ENCODE measurements at regions not wholly inside any gene's neighbourhood (a gene's known extent, or its start where the extent isn't known, plus 50 kb on each side); places are given as distances from the start of the nearest gene placed in this dataset.

- no peak overlapping the region for H3K4me3 ChIP-seq (ENCODE audit: low read length)
- no peak overlapping the region for H3K4me2 ChIP-seq (ENCODE audit: low read length)
- H3K36me3 ChIP-seq (replicated peaks; ENCODE audit: low read depth, low read length): no peaks in the 10 kb centered on the region
- H2AFZ ChIP-seq (ENCODE audit: low read depth, low read length): no peak overlapping the region
- no peak overlapping the region for H3K9ac ChIP-seq (ENCODE audit: low read length)
- H3K9me3 ChIP-seq (ENCODE audit: insufficient read depth, low read length): no peaks in the 10 kb centered on the region
- no peak overlapping the region for H3K27ac ChIP-seq (ENCODE audit: low read length)
- H3K79me2 ChIP-seq (ENCODE audit: low read length): no peaks in the 10 kb centered on the region
- H4K20me1 ChIP-seq (ENCODE audit: insufficient read depth, low read length): no peaks in the 10 kb centered on the region
- H3K27me3 ChIP-seq (ENCODE audit: low read depth, low read length): peaks cover 10% of the 10 kb centered on the region; the same call in 1 of the 2 replicates
- TF ChIP-seq EZH2phosphoT487 (IDR thresholded peaks at IDR 0.05; ENCODE audit: low read depth) (no peak), CTCF (IDR thresholded peaks at IDR 0.05; ENCODE audit: low read depth, low read length) (no peak)
- peaks cover 9% of the 10 kb centered on the region for H3K4me1 ChIP-seq (ENCODE audit: low read length)
These were observed 606.0 kb downstream of the BUD13 start for GRCh38 chr11:116166573-116167465.

DNA sequence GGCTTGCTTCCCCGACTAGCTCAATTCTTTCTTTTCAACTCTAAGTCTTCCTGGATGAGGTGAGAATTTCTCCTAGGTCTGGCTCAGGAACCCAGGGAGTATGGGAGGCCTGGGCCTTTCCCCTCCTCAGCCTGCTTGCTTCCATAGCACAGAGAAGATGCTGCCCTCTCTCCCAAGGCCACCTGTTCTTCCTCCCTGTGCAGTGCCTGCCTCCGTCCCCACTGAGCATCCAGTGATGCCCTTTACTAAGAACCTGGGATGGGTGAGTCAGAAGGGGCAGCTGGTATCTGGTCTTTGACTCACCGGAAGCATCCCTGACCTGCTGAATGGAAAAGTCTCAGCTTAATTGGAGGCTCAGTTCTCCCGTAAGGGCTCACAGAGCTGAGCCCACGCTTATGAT, 607.9 kb downstream of the BUD13 start:
- Histone ChIP-seq H4K20me1 (ENCODE audit: insufficient read depth, low read length) (no peaks in the 10 kb centered on the region), H3K36me3 (replicated peaks; ENCODE audit: low read depth, low read length) (no peaks in the 10 kb centered on the region), H3K27ac (ENCODE audit: low read length) (no peak overlapping the region), H3K4me1 (ENCODE audit: low read length) (peaks cover 14% of the 10 kb centered on the region), H3K79me2 (ENCODE audit: low read length) (no peaks in the 10 kb centered on the region), H3K9ac (ENCODE audit: low read length) (no peak overlapping the region), H3K27me3 (ENCODE audit: low read depth, low read length) (peaks cover 10% of the 10 kb centered on the region; the same call in 1 of the 2 replicates), H2AFZ (ENCODE audit: low read depth, low read length) (no peak overlapping the region), H3K9me3 (ENCODE audit: insufficient read depth, low read length) (no peaks in the 10 kb centered on the region), H3K4me3 (ENCODE audit: low read length) (no peak overlapping the region), H3K4me2 (ENCODE audit: low read length) (no peak overlapping the region)
- TF ChIP-seq CTCF (IDR thresholded peaks at IDR 0.05; ENCODE audit: low read depth, low read length) (no peak), EZH2phosphoT487 (IDR thresholded peaks at IDR 0.05; ENCODE audit: low read depth) (no peak)

- peaks cover 14% of the 10 kb centered on the region for H3K4me1 ChIP-seq (ENCODE audit: low read length)
- no peaks in the 10 kb centered on the region for H3K36me3 ChIP-seq (replicated peaks; ENCODE audit: low read depth, low read length)
- H4K20me1 ChIP-seq (ENCODE audit: insufficient read depth, low read length): no peaks in the 10 kb centered on the region
- peaks cover 10% of the 10 kb centered on the region; the same call in 1 of the 2 replicates for H3K27me3 ChIP-seq (ENCODE audit: low read depth, low read length)
- H3K4me3 ChIP-seq (ENCODE audit: low read length): no peak overlapping the region
- no peak overlapping the region for H2AFZ ChIP-seq (ENCODE audit: low read depth, low read length)
- no peak for TF ChIP-seq EZH2phosphoT487 (IDR thresholded peaks at IDR 0.05; ENCODE audit: low read depth)
- TF ChIP-seq CTCF (IDR thresholded peaks at IDR 0.05; ENCODE audit: low read depth, low read length): no peak
- no peaks in the 10 kb centered on the region for H3K9me3 ChIP-seq (ENCODE audit: insufficient read depth, low read length)
- H3K27ac ChIP-seq (ENCODE audit: low read length): no peak overlapping the region
- H3K9ac ChIP-seq (ENCODE audit: low read length): no peak overlapping the region
- H3K4me2 ChIP-seq (ENCODE audit: low read length): no peak overlapping the region
- no peaks in the 10 kb centered on the region for H3K79me2 ChIP-seq (ENCODE audit: low read length)
These were observed 609.9 kb downstream of the BUD13 start for GRCh38 chr11:116162886-116163230.

DNA sequence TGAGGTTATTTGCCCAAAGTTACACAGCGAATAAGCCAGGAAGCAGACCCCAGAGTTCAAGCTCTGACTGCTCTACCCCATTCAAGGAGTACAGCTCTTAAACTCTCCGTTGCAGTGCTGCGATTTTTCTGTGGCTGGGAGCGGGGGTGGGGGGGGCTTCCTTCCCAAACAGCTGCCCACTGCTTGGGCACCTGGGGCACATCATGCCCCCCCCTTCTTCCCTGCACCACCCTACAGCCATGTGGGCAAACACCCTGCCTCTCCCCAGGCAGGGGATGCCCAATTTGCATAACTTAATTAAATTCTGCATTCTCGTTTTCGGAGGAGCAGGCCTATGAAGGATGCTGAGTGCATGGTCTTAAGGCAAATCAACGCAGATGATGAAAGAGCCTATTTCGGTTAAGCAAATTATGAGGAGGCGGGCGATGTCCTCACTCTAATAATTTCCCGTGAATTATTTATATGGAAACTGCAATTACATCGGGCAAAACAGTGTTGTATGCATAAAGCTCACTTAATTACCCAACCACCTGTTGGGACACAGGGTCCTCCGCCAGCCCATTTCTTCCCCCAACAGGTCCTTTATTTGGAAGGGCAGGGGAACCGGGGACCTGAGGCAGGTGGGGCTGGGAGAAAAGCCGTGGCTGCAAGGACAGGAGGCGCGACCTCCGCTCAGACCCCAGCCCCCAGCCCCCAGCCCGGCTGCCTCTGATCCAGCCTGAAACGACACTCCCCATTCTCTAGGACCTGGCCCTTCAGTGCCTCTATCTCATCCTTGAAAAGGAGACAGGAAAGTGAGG, 610.5 kb downstream of the BUD13 start:
- TF ChIP-seq CTCF (IDR thresholded peaks at IDR 0.05; ENCODE audit: low read depth, low read length) (no peak), EZH2phosphoT487 (IDR thresholded peaks at IDR 0.05; ENCODE audit: low read depth) (no peak)
- Histone ChIP-seq H3K9ac (ENCODE audit: low read length) (no peak overlapping the region), H3K4me2 (ENCODE audit: low read length) (peak overlapping the region; percentile 41), H3K4me3 (ENCODE audit: low read length) (peak overlapping the region; percentile 17), H3K36me3 (replicated peaks; ENCODE audit: low read depth, low read length) (no peaks in the 10 kb centered on the region), H3K4me1 (ENCODE audit: low read length) (peaks cover 14% of the 10 kb centered on the region), H3K79me2 (ENCODE audit: low read length) (no peaks in the 10 kb centered on the region), H3K27me3 (ENCODE audit: low read depth, low read length) (peaks cover 10% of the 10 kb centered on the region; the same call in 1 of the 2 replicates), H4K20me1 (ENCODE audit: insufficient read depth, low read length) (no peaks in the 10 kb centered on the region), H3K27ac (ENCODE audit: low read length) (no peak overlapping the region), H2AFZ (ENCODE audit: low read depth, low read length) (no peak overlapping the region), H3K9me3 (ENCODE audit: insufficient read depth, low read length) (no peaks in the 10 kb centered on the region)

Data from OCI-LY3 (cell line).